GM12892 (cell line): ENCODE measurements at regions not wholly inside any gene's neighbourhood (a gene's known extent, or its start where the extent isn't known, plus 50 kb on each side); places are given as distances from the start of the nearest gene placed in this dataset.

Experiments
- POLR2AphosphoS5 ChIP-seq: IDR thresholded peaks from 2 replicates; pipeline ENCODE4 v1.6.1; 2011; ENCODE audit warnings: low read depth, low read length, control low read depth
- TAF1 ChIP-seq: IDR thresholded peaks from 2 replicates; pipeline ENCODE4 v1.6.1; 2011; ENCODE audit warnings: low read depth, mild to moderate bottlenecking, control low read depth, low read length, borderline replicate concordance

DNA sequence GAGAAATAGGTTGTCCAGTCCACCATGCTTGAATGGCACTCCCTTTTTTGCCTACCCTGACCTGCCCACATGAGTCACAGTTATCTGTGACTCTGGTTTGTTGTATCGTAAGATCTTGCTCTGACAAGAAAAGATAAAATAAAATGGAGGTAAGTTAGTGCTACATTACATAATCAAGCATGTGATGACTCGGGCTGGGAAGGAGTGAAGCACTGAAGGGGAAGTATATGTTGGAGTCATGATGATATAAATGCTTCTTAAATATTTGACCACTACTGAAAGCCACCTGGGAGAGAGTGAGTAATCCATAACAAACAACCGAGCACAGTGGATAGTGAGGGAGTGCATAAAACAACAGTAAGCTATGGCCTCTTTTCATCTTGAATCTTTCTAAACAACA, 124.4 kb downstream of the SHOX2 start:
- no peak for TF ChIP-seq TAF1
- no peak for TF ChIP-seq POLR2AphosphoS5
